Upper lobe of left lung (tissue), 6 donors: ENCODE measurements at regions not wholly inside any gene's neighbourhood (a gene's known extent, or its start where the extent isn't known, plus 50 kb on each side); places are given as distances from the start of the nearest gene placed in this dataset.
A peak's percentile ranks its signal among the peaks of the same experiment; 100 is the strongest.

Experiments used
- ATAC-seq, 2 donors: fragments of 200-7000 bp; cut with Tn5 transposase; one replicate each; pipeline ENCODE4 v1.9.1; 2022; ENCODE audit warnings: mild to moderate bottlenecking in 2 of 2, moderate library complexity in 2 of 2; ENCODE audit not compliant: low FRiP score in 2 of 2
- DNase-seq, 2 donors: peaks; one replicate each; pipeline ENCODE4 v3.0.0-alpha.2; 2019 to 2020
- H3K27ac ChIP-seq, 4 donors: fragments of 200-600 bp; sonication (generic); one replicate each; pipeline ENCODE4 v1.5.1; 2016 to 2019
- H3K27me3 ChIP-seq, 4 donors: fragments of 200-600 bp; sonication (generic); one replicate each; pipeline ENCODE4 v1.5.1; 2017 to 2019
- H3K36me3 ChIP-seq, 4 donors: fragments of 200-600 bp; sonication (generic); one replicate each; pipeline ENCODE4 v1.5.1; 2016 to 2019
- H3K4me1 ChIP-seq, 4 donors: fragments of 200-600 bp; sonication (generic); one replicate each; pipeline ENCODE4 v1.5.1; 2018 to 2019
- H3K4me3 ChIP-seq, 4 donors: fragments of 200-600 bp; sonication (generic); one replicate each; pipeline ENCODE4 v1.5.1; 2017 to 2019; ENCODE audit warnings: mild to moderate bottlenecking in 2 of 4, moderate library complexity in 1 of 4
- H3K9me3 ChIP-seq, 4 donors: fragments of 200-600 bp; sonication (generic); one replicate each; pipeline ENCODE4 v1.5.1; 2018 to 2019
- CTCF ChIP-seq, 6 experiments: fragments of 450-650 bp in 4 of 6; fragments of 200-600 bp in 2 of 6; sonication (generic) in 2 of 6; IDR thresholded peaks; one replicate each; pipeline ENCODE4 v1.5.1; 2016 to 2019; ENCODE audit warnings: antibody characterized with exemption in 6 of 6
- EP300 ChIP-seq, 4 donors: sonication (generic); formaldehyde crosslinking; IDR thresholded peaks; one replicate each; pipeline ENCODE4 v1.5.1; 2017; ENCODE audit warnings: antibody characterized with exemption in 4 of 4, control low read depth in 2 of 4
- POLR2A ChIP-seq, 4 donors: fragments of 450-650 bp; IDR thresholded peaks; one replicate each; pipeline ENCODE4 v1.5.1; 2016 to 2017; ENCODE audit warnings: antibody characterized with exemption in 4 of 4, mild to moderate bottlenecking in 2 of 4
- POLR2AphosphoS5 ChIP-seq, 2 donors: sonication (generic); formaldehyde crosslinking; IDR thresholded peaks; one replicate each; pipeline ENCODE4 v1.5.1; 2017; ENCODE audit warnings: antibody characterized with exemption in 2 of 2
- WGBS, 2 donors: methylation state at CpG; one replicate each; pipeline ENCODE4 v1.1.5; 2017 to 2018; 5-methylcytosine and 5-hydroxymethylcytosine counted together
- donor health status: DM: no; HTN: no; CAD: no; lungs with moderate emphysema.
- donor health status: DM: no; HTN: yes; CAD: no; lungs with severe emphysema.

- TF ChIP-seq EP300 (IDR thresholded peaks at IDR 0.05): no peak
- no peak for TF ChIP-seq POLR2A (IDR thresholded peaks at IDR 0.05)
- TF ChIP-seq CTCF (IDR thresholded peaks at IDR 0.05): no peak
- no peak for TF ChIP-seq POLR2AphosphoS5 (IDR thresholded peaks at IDR 0.05)
- DNase-seq: no peak
Measured at GRCh38 chrX:39983715-39984114, 114.0 kb downstream of the BCOR start.

GRCh38 chrX:39984191-39984956 is 113.4 kb downstream of the BCOR start:
- no peak for DNase-seq
- no peaks in the 10 kb centered on the region for H3K27me3 ChIP-seq
- peaks cover 0 to 15% (median 3%) of the 10 kb centered on the region in 4 donors for H3K4me1 ChIP-seq
- peak in 1 of 2 donors; percentile 77 for ATAC-seq
- TF ChIP-seq POLR2A (IDR thresholded peaks at IDR 0.05) (no peak), EP300 (IDR thresholded peaks at IDR 0.05) (no peak), POLR2AphosphoS5 (IDR thresholded peaks at IDR 0.05) (no peak), CTCF (IDR thresholded peaks at IDR 0.05) (no peak)
- H3K36me3 ChIP-seq: no peaks in the 10 kb centered on the region
- no peak overlapping the region for H3K4me3 ChIP-seq
- WGBS, 2 donors: 68 to 75% methylated on average over 7 to 14 of the region's 14 CpGs
- H3K27ac ChIP-seq: no peak overlapping the region
- no peaks in the 10 kb centered on the region for H3K9me3 ChIP-seq

More at GRCh38 chrX:39983715-39984114, 114.0 kb downstream of the BCOR start:
- ATAC-seq: peak in 1 of 2 donors; percentile 19
- 36 to 54% methylated on average over 5 of the region's 5 CpGs for whole genome bisulfite sequencing, 2 donors
- no peak overlapping the region for H3K4me3 ChIP-seq
- peaks cover 0 to 15% (median 3%) of the 10 kb centered on the region in 4 donors for H3K4me1 ChIP-seq
- no peaks in the 10 kb centered on the region for H3K27me3 ChIP-seq
- no peaks in the 10 kb centered on the region for H3K9me3 ChIP-seq
- peak overlapping the region in 1 of 4 donors; percentile 7 for H3K27ac ChIP-seq
- H3K36me3 ChIP-seq: no peaks in the 10 kb centered on the region

- Histone ChIP-seq H3K4me3 (no peak overlapping the region), H3K27me3 (no peaks in the 10 kb centered on the region), H3K27ac (no peak overlapping the region), H3K9me3 (no peaks in the 10 kb centered on the region), H3K4me1 (peaks cover 0 to 15% (median 3%) of the 10 kb centered on the region in 4 donors), H3K36me3 (no peaks in the 10 kb centered on the region)
- WGBS, 2 donors: 82 to 93% methylated on average over 9 of the region's 9 CpGs
- DNase-seq (no peak), ATAC-seq (no peak)
- TF ChIP-seq POLR2AphosphoS5 (IDR thresholded peaks at IDR 0.05) (no peak), EP300 (IDR thresholded peaks at IDR 0.05) (no peak), CTCF (IDR thresholded peaks at IDR 0.05) (no peak), POLR2A (IDR thresholded peaks at IDR 0.05) (no peak)
Measured at GRCh38 chrX:39985071-39985470, 112.7 kb downstream of the BCOR start.

- no peaks in the 10 kb centered on the region for H3K9me3 ChIP-seq
- H3K4me3 ChIP-seq: no peak overlapping the region
- no peak overlapping the region for H3K27ac ChIP-seq
- DNase-seq (no peak), ATAC-seq (no peak)
- no peaks in the 10 kb centered on the region for H3K36me3 ChIP-seq
- 39 to 50% methylated on average over 4 of the region's 4 CpGs for WGBS, 2 donors
- no peaks in the 10 kb centered on the region for H3K27me3 ChIP-seq
- peaks cover 0 to 15% (median 3%) of the 10 kb centered on the region in 4 donors for H3K4me1 ChIP-seq
- TF ChIP-seq POLR2AphosphoS5 (IDR thresholded peaks at IDR 0.05) (peak in 1 of 2 donors; percentile 17), CTCF (IDR thresholded peaks at IDR 0.05) (no peak)
Measured at GRCh38 chrX:39985551-39985950, 112.2 kb downstream of the BCOR start.

GRCh38 chrX:39988496-39988895 is 109.3 kb downstream of the BCOR start:
- no peak for DNase-seq
- no peaks in the 10 kb centered on the region for H3K27me3 ChIP-seq
- H3K4me1 ChIP-seq: peaks cover 0 to 15% (median 3%) of the 10 kb centered on the region in 4 donors
- H3K27ac ChIP-seq: no peak overlapping the region
- no peaks in the 10 kb centered on the region for H3K9me3 ChIP-seq
- H3K4me3 ChIP-seq: no peak overlapping the region
- no peaks in the 10 kb centered on the region for H3K36me3 ChIP-seq
- no peak for ATAC-seq
- TF ChIP-seq CTCF (IDR thresholded peaks at IDR 0.05): no peak
- TF ChIP-seq EP300 (IDR thresholded peaks at IDR 0.05): no peak
- TF ChIP-seq POLR2AphosphoS5 (IDR thresholded peaks at IDR 0.05): no peak
- no peak for TF ChIP-seq POLR2A (IDR thresholded peaks at IDR 0.05)
